Liver (tissue), 8 donors: ENCODE measurements at regions not wholly inside any gene's neighbourhood (a gene's known extent, or its start where the extent isn't known, plus 50 kb on each side); places are given as distances from the start of the nearest gene placed in this dataset.
A peak's percentile ranks its signal among the peaks of the same experiment; 100 is the strongest.

Experiments
- DNase-seq: peaks from one replicate; pipeline ENCODE4 v3.0.0-alpha.2; 2017; ENCODE audit warnings: low spot score
- H3K27ac ChIP-seq, 2 donors: one replicate each; pipeline ENCODE4 v1.7.0; 2013; ENCODE audit warnings: inconsistent platforms in 2 of 2, low read length in 2 of 2, control low read depth in 1 of 2, low read depth in 1 of 2, mild to moderate bottlenecking in 1 of 2
- H3K27me3 ChIP-seq, 4 donors: one replicate each; pipeline versions ENCODE4 v1.6.1 to v1.7.0; 2013; ENCODE audit warnings: low read length in 3 of 4, inconsistent platforms in 1 of 4, mild to moderate bottlenecking in 1 of 4, moderate library complexity in 1 of 4; ENCODE audit not compliant: control insufficient read depth in 4 of 4, insufficient read depth in 4 of 4
- H3K36me3 ChIP-seq, 4 donors: one replicate each; pipeline versions ENCODE4 v1.6.1 to v1.7.0; 2013; ENCODE audit warnings: low read length in 3 of 4, mild to moderate bottlenecking in 3 of 4, low read depth in 1 of 4, moderate library complexity in 1 of 4; ENCODE audit not compliant: control insufficient read depth in 4 of 4, insufficient read depth in 3 of 4
- H3K4me1 ChIP-seq, 4 donors: one replicate each; pipeline versions ENCODE4 v1.6.1 to v1.7.0; 2013; ENCODE audit warnings: low read length in 3 of 4, mild to moderate bottlenecking in 3 of 4, moderate library complexity in 1 of 4; ENCODE audit not compliant: control insufficient read depth in 4 of 4, insufficient read depth in 4 of 4
- H3K4me3 ChIP-seq, 3 donors: one replicate each; pipeline versions ENCODE4 v1.6.1 to v1.7.0; 2013; ENCODE audit warnings: low read length in 3 of 3, control low read depth in 1 of 3, low read depth in 1 of 3, mild to moderate bottlenecking in 1 of 3
- H3K9ac ChIP-seq, 2 donors: one replicate each; pipeline ENCODE4 v1.7.0; 2013; ENCODE audit warnings: low read length in 2 of 2, mild to moderate bottlenecking in 2 of 2, moderate library complexity in 2 of 2, control low read depth in 1 of 2, low read depth in 1 of 2
- H3K9me3 ChIP-seq, 4 donors: one replicate each; pipeline versions ENCODE4 v1.6.1 to v1.7.0; 2013; ENCODE audit warnings: low read length in 3 of 4; ENCODE audit not compliant: control insufficient read depth in 4 of 4
- ATF3 ChIP-seq: IDR thresholded peaks from 2 replicates; pipeline ENCODE4 v1.6.1; 2016; ENCODE audit warnings: antibody characterized with exemption
- CTCF ChIP-seq: fragments of 150-350 bp; IDR thresholded peaks from 2 replicates; pipeline ENCODE4 v1.5.1; 2017; ENCODE audit warnings: improper control_type of control experiment, low read depth, low read length; ENCODE audit not compliant: missing input control
- EGR1 ChIP-seq, 2 donors: IDR thresholded peaks; 2 replicates each; pipeline ENCODE4 v1.6.1; 2016 to 2018; ENCODE audit warnings: antibody characterized with exemption in 2 of 2, low read depth in 2 of 2
- FOXA1 ChIP-seq: IDR thresholded peaks from 2 replicates; pipeline ENCODE4 v1.6.1; 2016; ENCODE audit warnings: antibody characterized with exemption
- FOXA2 ChIP-seq: IDR thresholded peaks from 2 replicates; pipeline ENCODE4 v1.6.1; 2016; ENCODE audit warnings: antibody characterized with exemption
- GABPA ChIP-seq, 2 donors: IDR thresholded peaks in 1 of 2; conservative IDR thresholded peaks in 1 of 2; 2 replicates each; pipeline ENCODE4 v1.6.1; 2016; ENCODE audit warnings: antibody characterized with exemption in 2 of 2, mild to moderate bottlenecking in 1 of 2, moderate library complexity in 1 of 2
- HNF4A ChIP-seq, 2 donors: conservative IDR thresholded peaks; 2 replicates each; pipeline ENCODE4 v1.6.1; 2016; ENCODE audit warnings: antibody characterized with exemption in 2 of 2, mild to moderate bottlenecking in 2 of 2
- HNF4G ChIP-seq: IDR thresholded peaks from 2 replicates; pipeline ENCODE4 v1.6.1; 2016; ENCODE audit warnings: antibody characterized with exemption
- JUND ChIP-seq, 2 donors: IDR thresholded peaks; 2 replicates each; pipeline ENCODE4 v1.6.1; 2016; ENCODE audit warnings: antibody characterized with exemption in 2 of 2
- MAX ChIP-seq: IDR thresholded peaks from 2 replicates; pipeline ENCODE4 v1.6.1; 2016; ENCODE audit warnings: antibody characterized with exemption
- NR2F2 ChIP-seq: IDR thresholded peaks from 2 replicates; pipeline ENCODE4 v1.6.1; 2016; ENCODE audit warnings: antibody characterized with exemption
- RAD21 ChIP-seq, 2 donors: IDR thresholded peaks; 2 replicates each; pipeline ENCODE4 v1.6.1; 2016; ENCODE audit warnings: antibody characterized with exemption in 2 of 2, mild to moderate bottlenecking in 2 of 2
- REST ChIP-seq: IDR thresholded peaks from 2 replicates; pipeline ENCODE4 v1.6.1; 2016; ENCODE audit warnings: antibody characterized with exemption, mild to moderate bottlenecking
- RXRA ChIP-seq, 2 donors: IDR thresholded peaks; 2 replicates each; pipeline ENCODE4 v1.6.1; 2017 to 2018; ENCODE audit warnings: antibody characterized with exemption in 2 of 2, mild to moderate bottlenecking in 1 of 2
- SP1 ChIP-seq: IDR thresholded peaks from 2 replicates; pipeline ENCODE4 v1.6.1; 2018; ENCODE audit warnings: antibody characterized with exemption, mild to moderate bottlenecking
- TAF1 ChIP-seq: conservative IDR thresholded peaks from 2 replicates; pipeline ENCODE4 v1.6.1; 2016; ENCODE audit warnings: antibody characterized with exemption, mild to moderate bottlenecking
- YY1 ChIP-seq: IDR thresholded peaks from 2 replicates; pipeline ENCODE4 v1.6.1; 2016; ENCODE audit warnings: antibody characterized with exemption, mild to moderate bottlenecking
- ZBTB33 ChIP-seq: IDR thresholded peaks from 2 replicates; pipeline ENCODE4 v1.6.1; 2016; ENCODE audit warnings: antibody characterized with exemption
- WGBS: extraction: QIAGEN DNeasy Blood & Tissue Kit; methylation state at CpG from one replicate; pipeline ENCODE4 v1.1.7; 2013; 5-methylcytosine and 5-hydroxymethylcytosine counted together
- donor health status: healthy.
- donor health status: healthy.
- donor health status: healthy.
- donor health status: healthy.
- donor health status: healthy.

GRCh38 chr4:19314116-19314515, 937.6 kb upstream of the SLIT2 start:
- Histone ChIP-seq H3K9ac (no peak overlapping the region), H3K27ac (no peak overlapping the region), H3K4me1 (no peaks in the 10 kb centered on the region), H3K4me3 (no peak overlapping the region), H3K9me3 (no peaks in the 10 kb centered on the region), H3K36me3 (no peaks in the 10 kb centered on the region), H3K27me3 (peaks cover 0 to 4% (median 0%) of the 10 kb centered on the region in 4 donors)
- no peak for DNase-seq
- 65% methylated on average over 1 of the region's 1 CpG for WGBS
- no peak for TF ChIP-seq CTCF
- TF ChIP-seq YY1, result no peak
- no peak for TF ChIP-seq MAX
- TF ChIP-seq JUND (IDR thresholded peaks at IDR 0.05), result no peak
- TF ChIP-seq RXRA (IDR thresholded peaks at IDR 0.05), result no peak
- no peak for TF ChIP-seq ZBTB33
- no peak for TF ChIP-seq HNF4A (conservative IDR thresholded peaks at IDR 0.05)
- TF ChIP-seq NR2F2, result no peak
- TF ChIP-seq GABPA (IDR thresholded peaks at IDR 0.05 in 1 of 2, conservative IDR thresholded peaks at IDR 0.05 in 1 of 2), result no peak
- no peak for TF ChIP-seq ATF3
- TF ChIP-seq FOXA1, result no peak
- no peak for TF ChIP-seq FOXA2
- no peak for TF ChIP-seq REST
- no peak for TF ChIP-seq HNF4G
- no peak for TF ChIP-seq RAD21 (IDR thresholded peaks at IDR 0.05)
- TF ChIP-seq EGR1 (IDR thresholded peaks at IDR 0.05; ENCODE audit: low read depth in 2 of 2), result no peak
- no peak for TF ChIP-seq SP1
- no peak for TF ChIP-seq TAF1

- Histone ChIP-seq H3K27me3 (no peaks in the 10 kb centered on the region), H3K36me3 (no peaks in the 10 kb centered on the region), H3K4me3 (no peak overlapping the region), H3K9me3 (no peaks in the 10 kb centered on the region), H3K27ac (no peak overlapping the region), H3K9ac (no peak overlapping the region), H3K4me1 (no peaks in the 10 kb centered on the region)
- DNase-seq, result no peak
- WGBS, result 53% methylated on average over 2 of the region's 2 CpGs
- TF ChIP-seq RAD21 (IDR thresholded peaks at IDR 0.05), result peak; percentile 37 to 38
- TF ChIP-seq GABPA (IDR thresholded peaks at IDR 0.05 in 1 of 2, conservative IDR thresholded peaks at IDR 0.05 in 1 of 2), result no peak
- TF ChIP-seq JUND (IDR thresholded peaks at IDR 0.05), result no peak
- TF ChIP-seq CTCF, result no peak
- no peak for TF ChIP-seq SP1
Measured at GRCh38 chr4:19309378-19309777, 942.3 kb upstream of the SLIT2 start.
